ENCODE measurements at regions not wholly inside any gene's neighbourhood (a gene's known extent, or its start where the extent isn't known, plus 50 kb on each side); places are given as distances from the start of the nearest gene placed in this dataset.

DNA sequence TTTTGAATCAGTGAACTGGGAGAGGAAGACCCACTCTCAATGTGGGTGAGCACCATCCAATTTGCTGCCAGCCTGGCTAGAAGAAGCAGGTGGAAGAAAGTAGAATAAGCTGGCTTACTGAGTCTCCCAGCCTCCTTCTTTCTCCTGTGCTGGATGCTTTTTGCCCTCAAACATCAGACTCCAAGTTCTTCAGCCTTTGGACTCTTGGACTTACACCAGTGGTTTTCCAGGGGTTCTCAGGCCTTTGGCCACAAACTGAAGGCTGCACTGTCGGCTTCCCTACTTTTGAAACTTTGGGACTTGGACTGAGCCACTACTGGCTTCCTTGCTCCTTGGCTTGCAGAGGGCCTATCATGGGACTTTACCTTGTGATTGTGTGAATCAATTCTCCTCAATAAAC is 804.2 kb upstream of the SLITRK1 start:
- no peaks in the 10 kb centered on the region for H3K36me3 ChIP-seq (ENCODE audit: insufficient read depth)
- TF ChIP-seq ZNF114 (CRISPR knock-in tag; IDR thresholded peaks at IDR 0.05) (no peak), EZH2 (IDR thresholded peaks at IDR 0.05; ENCODE audit: low read depth, unreplicated experiment) (no peak), CREB1 (CRISPR knock-in tag; IDR thresholded peaks at IDR 0.05; ENCODE audit: low read depth) (no peak), EZH2phosphoT487 (IDR thresholded peaks at IDR 0.05; ENCODE audit: unreplicated experiment) (no peak), JUNB (IDR thresholded peaks at IDR 0.05; ENCODE audit: unreplicated experiment) (no peak), ZNF331 (CRISPR knock-in tag; IDR thresholded peaks at IDR 0.05; ENCODE audit: low read depth) (no peak), NANOG (IDR thresholded peaks at IDR 0.05; ENCODE audit: borderline replicate concordance) (no peak)
- TF ChIP-seq, protein P1, sequence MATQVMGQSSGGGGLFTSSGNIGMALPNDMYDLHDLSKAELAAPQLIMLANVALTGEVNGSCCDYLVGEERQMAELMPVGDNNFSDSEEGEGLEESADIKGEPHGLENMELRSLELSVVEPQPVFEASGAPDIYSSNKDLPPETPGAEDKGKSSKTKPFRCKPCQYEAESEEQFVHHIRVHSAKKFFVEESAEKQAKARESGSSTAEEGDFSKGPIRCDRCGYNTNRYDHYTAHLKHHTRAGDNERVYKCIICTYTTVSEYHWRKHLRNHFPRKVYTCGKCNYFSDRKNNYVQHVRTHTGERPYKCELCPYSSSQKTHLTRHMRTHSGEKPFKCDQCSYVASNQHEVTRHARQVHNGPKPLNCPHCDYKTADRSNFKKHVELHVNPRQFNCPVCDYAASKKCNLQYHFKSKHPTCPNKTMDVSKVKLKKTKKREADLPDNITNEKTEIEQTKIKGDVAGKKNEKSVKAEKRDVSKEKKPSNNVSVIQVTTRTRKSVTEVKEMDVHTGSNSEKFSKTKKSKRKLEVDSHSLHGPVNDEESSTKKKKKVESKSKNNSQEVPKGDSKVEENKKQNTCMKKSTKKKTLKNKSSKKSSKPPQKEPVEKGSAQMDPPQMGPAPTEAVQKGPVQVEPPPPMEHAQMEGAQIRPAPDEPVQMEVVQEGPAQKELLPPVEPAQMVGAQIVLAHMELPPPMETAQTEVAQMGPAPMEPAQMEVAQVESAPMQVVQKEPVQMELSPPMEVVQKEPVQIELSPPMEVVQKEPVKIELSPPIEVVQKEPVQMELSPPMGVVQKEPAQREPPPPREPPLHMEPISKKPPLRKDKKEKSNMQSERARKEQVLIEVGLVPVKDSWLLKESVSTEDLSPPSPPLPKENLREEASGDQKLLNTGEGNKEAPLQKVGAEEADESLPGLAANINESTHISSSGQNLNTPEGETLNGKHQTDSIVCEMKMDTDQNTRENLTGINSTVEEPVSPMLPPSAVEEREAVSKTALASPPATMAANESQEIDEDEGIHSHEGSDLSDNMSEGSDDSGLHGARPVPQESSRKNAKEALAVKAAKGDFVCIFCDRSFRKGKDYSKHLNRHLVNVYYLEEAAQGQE (IDR thresholded peaks at IDR 0.05; ENCODE audit: unreplicated experiment), result no peak
- TF ChIP-seq, protein P2, sequence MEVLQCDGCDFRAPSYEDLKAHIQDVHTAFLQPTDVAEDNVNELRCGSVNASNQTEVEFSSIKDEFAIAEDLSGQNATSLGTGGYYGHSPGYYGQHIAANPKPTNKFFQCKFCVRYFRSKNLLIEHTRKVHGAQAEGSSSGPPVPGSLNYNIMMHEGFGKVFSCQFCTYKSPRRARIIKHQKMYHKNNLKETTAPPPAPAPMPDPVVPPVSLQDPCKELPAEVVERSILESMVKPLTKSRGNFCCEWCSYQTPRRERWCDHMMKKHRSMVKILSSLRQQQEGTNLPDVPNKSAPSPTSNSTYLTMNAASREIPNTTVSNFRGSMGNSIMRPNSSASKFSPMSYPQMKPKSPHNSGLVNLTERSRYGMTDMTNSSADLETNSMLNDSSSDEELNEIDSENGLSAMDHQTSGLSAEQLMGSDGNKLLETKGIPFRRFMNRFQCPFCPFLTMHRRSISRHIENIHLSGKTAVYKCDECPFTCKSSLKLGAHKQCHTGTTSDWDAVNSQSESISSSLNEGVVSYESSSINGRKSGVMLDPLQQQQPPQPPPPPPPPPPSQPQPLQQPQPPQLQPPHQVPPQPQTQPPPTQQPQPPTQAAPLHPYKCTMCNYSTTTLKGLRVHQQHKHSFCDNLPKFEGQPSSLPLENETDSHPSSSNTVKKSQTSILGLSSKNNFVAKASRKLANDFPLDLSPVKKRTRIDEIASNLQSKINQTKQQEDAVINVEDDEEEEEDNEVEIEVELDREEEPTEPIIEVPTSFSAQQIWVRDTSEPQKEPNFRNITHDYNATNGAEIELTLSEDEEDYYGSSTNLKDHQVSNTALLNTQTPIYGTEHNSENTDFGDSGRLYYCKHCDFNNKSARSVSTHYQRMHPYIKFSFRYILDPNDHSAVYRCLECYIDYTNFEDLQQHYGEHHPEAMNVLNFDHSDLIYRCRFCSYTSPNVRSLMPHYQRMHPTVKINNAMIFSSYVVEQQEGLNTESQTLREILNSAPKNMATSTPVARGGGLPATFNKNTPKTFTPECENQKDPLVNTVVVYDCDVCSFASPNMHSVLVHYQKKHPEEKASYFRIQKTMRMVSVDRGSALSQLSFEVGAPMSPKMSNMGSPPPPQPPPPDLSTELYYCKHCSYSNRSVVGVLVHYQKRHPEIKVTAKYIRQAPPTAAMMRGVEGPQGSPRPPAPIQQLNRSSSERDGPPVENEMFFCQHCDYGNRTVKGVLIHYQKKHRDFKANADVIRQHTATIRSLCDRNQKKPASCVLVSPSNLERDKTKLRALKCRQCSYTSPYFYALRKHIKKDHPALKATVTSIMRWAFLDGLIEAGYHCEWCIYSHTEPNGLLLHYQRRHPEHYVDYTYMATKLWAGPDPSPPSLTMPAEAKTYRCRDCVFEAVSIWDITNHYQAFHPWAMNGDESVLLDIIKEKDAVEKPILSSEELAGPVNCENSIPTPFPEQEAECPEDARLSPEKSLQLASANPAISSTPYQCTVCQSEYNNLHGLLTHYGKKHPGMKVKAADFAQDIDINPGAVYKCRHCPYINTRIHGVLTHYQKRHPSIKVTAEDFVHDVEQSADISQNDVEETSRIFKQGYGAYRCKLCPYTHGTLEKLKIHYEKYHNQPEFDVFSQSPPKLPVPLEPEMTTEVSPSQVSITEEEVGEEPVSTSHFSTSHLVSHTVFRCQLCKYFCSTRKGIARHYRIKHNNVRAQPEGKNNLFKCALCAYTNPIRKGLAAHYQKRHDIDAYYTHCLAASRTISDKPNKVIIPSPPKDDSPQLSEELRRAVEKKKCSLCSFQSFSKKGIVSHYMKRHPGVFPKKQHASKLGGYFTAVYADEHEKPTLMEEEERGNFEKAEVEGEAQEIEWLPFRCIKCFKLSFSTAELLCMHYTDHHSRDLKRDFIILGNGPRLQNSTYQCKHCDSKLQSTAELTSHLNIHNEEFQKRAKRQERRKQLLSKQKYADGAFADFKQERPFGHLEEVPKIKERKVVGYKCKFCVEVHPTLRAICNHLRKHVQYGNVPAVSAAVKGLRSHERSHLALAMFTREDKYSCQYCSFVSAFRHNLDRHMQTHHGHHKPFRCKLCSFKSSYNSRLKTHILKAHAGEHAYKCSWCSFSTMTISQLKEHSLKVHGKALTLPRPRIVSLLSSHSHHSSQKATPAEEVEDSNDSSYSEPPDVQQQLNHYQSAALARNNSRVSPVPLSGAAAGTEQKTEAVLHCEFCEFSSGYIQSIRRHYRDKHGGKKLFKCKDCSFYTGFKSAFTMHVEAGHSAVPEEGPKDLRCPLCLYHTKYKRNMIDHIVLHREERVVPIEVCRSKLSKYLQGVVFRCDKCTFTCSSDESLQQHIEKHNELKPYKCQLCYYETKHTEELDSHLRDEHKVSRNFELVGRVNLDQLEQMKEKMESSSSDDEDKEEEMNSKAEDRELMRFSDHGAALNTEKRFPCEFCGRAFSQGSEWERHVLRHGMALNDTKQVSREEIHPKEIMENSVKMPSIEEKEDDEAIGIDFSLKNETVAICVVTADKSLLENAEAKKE (CRISPR knock-in tag; IDR thresholded peaks at IDR 0.05), result no peak
- TF ChIP-seq, protein P3, sequence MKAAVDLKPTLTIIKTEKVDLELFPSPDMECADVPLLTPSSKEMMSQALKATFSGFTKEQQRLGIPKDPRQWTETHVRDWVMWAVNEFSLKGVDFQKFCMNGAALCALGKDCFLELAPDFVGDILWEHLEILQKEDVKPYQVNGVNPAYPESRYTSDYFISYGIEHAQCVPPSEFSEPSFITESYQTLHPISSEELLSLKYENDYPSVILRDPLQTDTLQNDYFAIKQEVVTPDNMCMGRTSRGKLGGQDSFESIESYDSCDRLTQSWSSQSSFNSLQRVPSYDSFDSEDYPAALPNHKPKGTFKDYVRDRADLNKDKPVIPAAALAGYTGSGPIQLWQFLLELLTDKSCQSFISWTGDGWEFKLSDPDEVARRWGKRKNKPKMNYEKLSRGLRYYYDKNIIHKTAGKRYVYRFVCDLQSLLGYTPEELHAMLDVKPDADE (IDR thresholded peaks at IDR 0.05), result no peak
- TF ChIP-seq, protein P4, sequence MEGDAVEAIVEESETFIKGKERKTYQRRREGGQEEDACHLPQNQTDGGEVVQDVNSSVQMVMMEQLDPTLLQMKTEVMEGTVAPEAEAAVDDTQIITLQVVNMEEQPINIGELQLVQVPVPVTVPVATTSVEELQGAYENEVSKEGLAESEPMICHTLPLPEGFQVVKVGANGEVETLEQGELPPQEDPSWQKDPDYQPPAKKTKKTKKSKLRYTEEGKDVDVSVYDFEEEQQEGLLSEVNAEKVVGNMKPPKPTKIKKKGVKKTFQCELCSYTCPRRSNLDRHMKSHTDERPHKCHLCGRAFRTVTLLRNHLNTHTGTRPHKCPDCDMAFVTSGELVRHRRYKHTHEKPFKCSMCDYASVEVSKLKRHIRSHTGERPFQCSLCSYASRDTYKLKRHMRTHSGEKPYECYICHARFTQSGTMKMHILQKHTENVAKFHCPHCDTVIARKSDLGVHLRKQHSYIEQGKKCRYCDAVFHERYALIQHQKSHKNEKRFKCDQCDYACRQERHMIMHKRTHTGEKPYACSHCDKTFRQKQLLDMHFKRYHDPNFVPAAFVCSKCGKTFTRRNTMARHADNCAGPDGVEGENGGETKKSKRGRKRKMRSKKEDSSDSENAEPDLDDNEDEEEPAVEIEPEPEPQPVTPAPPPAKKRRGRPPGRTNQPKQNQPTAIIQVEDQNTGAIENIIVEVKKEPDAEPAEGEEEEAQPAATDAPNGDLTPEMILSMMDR (conservative IDR thresholded peaks at IDR 0.05; ENCODE audit: low read depth in 2 of 2), result no peak
- H3K27ac Mint-ChIP-seq, result no peak overlapping the region
- no peaks in the 10 kb centered on the region for H3F3A ChIP-seq (replicated peaks; ENCODE audit: low read depth)
- H3K27me3 Mint-ChIP-seq (ENCODE audit: insufficient read depth, low read depth, poor library complexity), result no peaks in the 10 kb centered on the region
- DNase-seq (ENCODE audit: low spot score), result no peak
- H3K4me3 Mint-ChIP-seq, result no peak overlapping the region
- no peaks in the 10 kb centered on the region for H3K4me1 Mint-ChIP-seq
- H3K27ac ChIP-seq (ENCODE audit: low read depth), result no peak overlapping the region
- H3K79me2 ChIP-seq (replicated peaks; ENCODE audit: insufficient read depth), result no peaks in the 10 kb centered on the region
- no peak overlapping the region for H3K4me2 ChIP-seq
- no peak overlapping the region for H3K4me3 ChIP-seq
- H3K4me1 ChIP-seq (ENCODE audit: insufficient read depth), result no peaks in the 10 kb centered on the region
- ATAC-seq, result no peak
- no peak overlapping the region for H2AFZ ChIP-seq
- H3K27me3 ChIP-seq (ENCODE audit: insufficient read depth), result no peaks in the 10 kb centered on the region
- no peaks in the 10 kb centered on the region for H4K20me1 ChIP-seq (replicated peaks; ENCODE audit: insufficient read depth)
- H3K9me3 Mint-ChIP-seq, result peaks cover 9% of the 10 kb centered on the region; the same call in 2 of the 3 replicates
- no peaks in the 10 kb centered on the region for H3K36me3 Mint-ChIP-seq (ENCODE audit: low read depth)
- H3K9me2 ChIP-seq (ENCODE audit: insufficient read depth), result no peaks in the 10 kb centered on the region
